HG03064 (cell line): ENCODE measurements at regions not wholly inside any gene's neighbourhood (a gene's known extent, or its start where the extent isn't known, plus 50 kb on each side); places are given as distances from the start of the nearest gene placed in this dataset.
"Not testable (repeated sequence)": the region's sequence is repeated elsewhere in the genome, so short reads cannot be mapped to it uniquely, and the experiment has no call there.

Source experiments
- ATAC-seq: cut with Tn5 transposase; IDR thresholded peaks from one replicate; pipeline ENCODE4 v1.9.1; 2021; ENCODE audit warnings: low read depth; ENCODE audit not compliant: unreplicated experiment

DNA sequence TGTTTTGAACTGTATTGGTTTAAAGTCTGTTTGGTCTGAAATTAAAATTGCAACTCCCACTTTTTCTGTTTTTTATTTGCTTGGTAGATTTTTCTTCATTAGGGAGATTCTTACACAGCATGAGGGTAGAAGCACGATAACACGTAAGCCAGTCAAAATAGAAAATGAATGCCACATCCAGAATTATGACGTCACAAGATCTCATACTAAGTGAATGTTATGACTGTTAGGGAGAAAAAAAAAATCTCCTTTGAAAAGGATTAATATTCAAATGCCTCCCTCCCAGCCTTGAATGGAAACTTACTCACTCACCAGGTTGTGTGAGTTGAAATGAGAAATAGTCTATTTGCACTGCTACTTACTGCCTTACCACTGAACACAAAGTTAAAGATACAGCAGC is 670.8 kb downstream of the TFAP2A start:
- no peak for ATAC-seq

DNA sequence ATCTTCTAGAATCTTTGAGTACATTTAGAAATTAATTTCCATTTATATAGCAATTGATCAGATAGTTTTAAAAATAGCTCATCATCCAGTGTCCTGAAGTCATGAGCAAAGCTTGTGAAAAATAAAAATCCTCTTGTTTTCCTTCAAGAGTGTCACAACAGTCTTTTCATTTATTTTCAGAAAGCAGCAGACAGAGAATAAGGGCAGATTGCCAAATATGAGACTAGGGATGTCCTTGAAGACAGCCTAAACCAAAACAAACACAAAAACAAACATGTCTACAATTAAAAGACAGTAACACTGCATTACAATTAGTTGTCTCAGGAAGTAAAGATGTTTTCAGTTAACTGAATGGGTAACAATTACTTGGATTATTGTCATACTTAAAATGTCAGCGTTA is 682.8 kb downstream of the TFAP2A start:
- ATAC-seq = no peak

DNA sequence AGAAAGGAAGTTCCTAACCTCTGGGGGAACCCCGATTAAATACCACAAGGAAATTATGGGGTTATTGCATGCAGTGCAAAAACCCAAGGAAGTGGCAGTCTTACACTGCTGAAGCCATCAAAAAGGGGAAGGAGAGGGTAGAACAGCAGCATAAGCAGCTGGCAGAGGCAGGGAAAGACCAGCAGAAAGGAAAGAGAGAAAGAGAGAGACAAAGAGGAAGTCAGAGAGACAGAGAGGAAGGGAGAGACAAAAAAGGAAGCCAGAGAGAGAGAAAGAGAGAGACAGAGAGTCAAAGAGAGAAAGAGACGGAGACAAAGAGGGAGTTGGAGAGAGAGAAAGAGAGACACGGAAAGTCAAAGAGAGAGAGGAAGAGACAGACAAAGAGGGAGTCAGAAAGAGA is 689.1 kb downstream of the TFAP2A start:
- ATAC-seq = not testable (repeated sequence)

DNA sequence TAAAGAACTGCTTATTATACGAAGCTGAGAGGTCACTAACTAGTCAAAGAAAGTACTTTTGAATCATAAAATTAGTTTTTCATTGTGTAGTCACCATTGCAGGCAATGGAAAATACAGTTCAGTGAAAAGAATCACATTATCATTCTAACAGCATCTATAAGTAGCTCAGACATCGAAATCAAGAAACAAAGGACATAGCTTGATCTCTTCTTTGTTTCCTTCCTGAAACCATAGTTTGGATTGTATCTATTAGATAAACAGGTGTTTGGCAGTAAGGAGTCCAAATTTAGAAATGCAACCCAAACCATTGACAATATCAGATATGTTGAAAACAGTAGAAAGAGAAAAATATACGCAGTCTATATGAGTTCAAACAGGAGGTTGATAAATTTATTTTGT is 697.3 kb downstream of the TFAP2A start:
- no peak for ATAC-seq

DNA sequence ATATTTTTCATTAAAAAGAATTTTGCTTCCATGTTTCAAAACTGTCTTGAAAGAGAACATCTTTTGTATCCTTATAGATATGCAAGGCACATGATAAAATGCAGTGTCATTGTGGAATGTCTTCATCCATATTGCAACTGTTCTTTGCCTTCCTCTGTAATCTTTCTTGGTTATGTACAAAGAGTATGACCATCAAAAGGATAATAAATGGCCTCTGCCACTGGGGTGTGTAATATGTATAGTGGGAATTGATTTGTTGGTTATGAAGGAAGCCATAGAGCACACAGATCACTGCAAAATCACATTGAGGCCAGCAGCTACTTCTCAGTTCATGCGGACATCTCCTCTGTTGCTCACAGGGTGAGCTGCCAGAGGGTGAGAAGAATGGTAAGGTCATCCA is 703.5 kb downstream of the TFAP2A start:
- no peak for ATAC-seq

DNA sequence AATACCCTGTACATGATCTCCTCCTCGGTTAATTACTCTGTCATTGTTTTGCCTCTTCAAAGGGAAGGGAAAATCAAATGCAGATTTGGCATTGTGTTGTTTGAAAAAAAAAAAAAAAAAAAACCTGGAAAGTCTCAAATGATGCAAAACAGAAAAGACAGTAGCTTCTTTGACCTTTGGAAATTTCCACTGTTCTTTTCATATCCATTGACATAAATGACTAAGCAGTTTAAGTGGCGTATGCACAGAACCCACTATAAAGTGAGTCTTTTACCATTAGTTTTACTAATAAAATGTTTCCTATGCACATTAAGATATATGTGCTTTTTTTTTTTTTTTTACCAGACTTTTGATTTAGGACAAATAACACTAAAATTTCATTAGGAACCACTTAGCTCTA is 704.3 kb downstream of the TFAP2A start:
- no peak for ATAC-seq

DNA sequence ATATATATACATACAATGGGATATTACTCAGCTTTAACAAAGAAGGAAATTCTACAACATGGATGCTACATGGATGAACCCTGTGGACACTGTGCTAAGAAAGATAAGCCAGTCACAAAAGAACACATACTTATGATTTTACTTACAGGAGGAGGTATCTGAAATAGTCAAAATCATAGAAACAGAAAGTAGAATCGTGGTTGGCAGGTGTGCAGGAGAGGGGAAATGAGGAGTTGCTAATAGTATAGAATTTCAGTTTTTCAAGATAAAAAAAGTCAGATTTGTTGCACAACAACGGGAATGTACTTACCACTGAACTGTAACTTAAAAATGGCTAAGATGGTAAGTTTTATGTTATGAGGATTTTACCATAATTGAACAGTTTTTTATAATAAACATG is 706.3 kb downstream of the TFAP2A start:
- ATAC-seq = no peak

DNA sequence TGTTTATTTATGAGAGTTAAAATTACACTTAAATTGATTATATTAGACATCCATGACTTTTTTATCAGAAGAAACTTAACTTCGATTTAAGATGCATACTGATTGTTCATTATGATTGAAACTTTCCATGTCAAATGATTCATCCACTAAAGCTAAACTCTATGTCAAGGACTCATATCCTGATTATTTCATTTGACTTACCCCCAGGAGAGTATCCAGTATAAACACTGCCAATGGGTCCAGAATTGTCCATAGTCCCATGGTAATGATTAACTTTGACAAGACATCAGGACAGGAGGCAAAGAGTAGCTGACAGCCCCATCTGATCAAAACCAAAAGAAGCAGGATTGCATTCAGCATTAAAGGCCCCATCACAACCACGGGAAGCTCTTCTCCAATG is 709.9 kb downstream of the TFAP2A start:
- no peak for ATAC-seq

DNA sequence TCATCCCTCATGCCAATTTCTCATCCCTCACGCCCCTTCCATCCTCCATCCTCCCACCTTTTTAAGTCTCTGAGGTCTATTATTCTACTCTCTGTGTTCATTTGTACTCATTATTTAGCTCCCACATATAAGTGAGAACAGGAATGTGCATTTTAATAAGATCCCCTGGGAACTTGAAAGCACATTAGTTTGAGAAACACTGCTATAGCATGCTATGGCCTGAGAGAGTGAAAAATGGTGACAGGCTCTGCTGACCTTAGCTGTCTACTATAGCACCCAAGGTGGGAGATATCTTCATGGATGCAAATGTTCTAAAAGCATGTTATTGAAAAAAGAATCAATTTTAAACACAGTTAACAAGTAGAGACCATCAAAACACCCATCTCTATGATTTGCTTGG is 712.0 kb downstream of the TFAP2A start:
- no peak for ATAC-seq

DNA sequence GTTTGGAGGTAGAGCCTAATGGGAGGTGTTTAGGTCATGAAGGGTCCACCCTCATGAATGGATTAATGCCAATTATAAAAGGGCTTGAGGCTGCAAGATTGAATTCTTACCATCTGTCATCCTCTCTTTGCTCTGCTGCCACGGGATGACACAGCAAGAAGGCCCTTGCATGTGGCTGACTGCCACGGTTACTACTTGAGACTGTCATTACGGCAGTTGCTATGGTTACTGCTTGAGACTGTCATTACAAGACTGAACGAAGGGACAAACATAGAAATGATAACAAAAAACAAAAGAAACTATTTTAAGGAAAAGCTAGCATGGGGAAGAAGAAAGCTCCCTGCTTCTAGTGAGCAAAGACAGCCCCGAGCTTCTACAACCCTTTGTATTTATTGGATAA is 715.0 kb downstream of the TFAP2A start:
- no peak for ATAC-seq

DNA sequence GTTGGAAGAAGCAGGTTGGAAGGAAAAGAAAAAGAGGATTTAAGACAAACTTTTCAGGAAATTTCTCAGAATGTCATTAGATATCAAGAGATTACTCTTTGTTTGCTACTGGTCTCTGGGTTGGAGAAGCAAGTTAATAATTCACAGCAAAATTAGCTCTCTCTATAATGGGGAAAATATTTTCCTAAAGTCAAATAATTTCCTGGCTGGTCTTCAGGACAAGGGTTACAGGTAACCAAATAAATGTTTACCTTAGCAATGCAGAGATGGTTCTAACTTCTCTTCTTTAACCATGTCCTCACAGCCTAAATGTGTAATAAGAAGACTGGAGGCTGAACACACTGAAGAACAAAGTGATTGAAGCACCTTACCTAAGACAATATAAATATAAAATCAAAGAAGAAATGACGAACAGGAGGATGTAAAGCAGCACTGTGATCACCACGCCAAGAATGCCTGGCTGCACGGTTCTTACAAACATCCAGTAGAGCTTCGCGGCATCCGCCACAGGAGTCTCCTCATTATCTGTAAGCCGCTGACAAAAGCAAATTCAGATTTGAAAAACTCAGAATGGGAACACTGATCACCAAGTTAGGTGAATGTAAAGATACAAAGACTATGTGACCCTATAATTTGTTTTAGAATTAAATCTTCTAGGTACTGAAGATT is 717.5 kb downstream of the TFAP2A start:
- ATAC-seq = no peak

DNA sequence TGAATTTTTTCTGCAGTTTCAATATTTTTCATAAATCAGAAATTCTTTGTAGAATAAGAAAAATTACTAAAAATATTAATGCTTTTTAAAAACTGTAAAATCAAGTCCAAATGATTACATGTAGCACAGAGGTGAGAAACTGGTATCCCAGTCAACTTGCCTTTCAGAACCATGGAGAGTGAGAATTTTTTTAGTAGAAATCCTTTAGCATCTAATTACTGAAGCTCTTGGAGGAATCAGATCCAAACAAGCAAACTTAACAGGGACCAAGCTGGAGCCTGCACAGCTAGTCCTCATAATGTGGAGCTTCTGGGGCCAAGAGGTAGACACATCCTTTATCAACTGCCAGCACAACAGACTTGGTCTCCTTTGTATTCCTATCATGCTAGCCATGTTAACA is 724.5 kb downstream of the TFAP2A start:
- ATAC-seq = no peak

DNA sequence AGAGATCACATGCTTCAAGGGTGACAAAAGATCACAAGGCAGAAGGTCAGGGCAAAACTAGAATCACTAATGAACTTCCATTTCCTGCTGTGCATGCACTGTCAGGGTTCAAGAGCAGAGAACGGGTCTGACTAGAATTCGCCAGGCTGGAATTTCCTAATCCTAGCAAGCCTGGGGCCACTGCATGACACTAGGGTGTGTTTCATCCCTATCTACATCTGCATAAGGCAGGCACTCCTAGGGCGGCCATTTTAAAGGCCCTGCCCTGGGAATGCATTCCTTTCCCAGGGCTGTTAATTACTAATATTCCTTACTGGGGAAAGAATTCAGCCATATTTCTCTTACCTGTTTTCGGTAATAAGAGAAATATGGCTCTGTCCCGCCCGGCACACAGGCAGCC is 734.1 kb downstream of the TFAP2A start:
- not testable (repeated sequence) for ATAC-seq

DNA sequence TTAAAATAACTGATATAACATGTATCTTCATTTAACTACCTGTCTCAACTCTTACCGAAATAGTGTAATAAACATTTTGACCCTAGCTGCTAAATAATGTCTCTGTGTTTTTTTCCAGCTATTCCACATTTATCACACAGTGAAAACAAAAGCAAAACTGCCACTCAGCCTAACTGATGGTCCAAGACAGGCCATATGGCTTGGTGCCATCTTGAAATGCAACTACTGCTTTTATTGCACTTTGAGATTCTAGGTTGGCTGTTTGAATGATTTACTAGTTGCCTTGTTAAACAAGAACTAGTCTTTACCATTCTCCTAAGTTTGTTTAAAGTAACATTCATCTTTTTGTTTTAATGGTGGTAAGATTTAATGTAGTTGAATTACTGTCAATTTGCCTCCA is 739.8 kb downstream of the TFAP2A start:
- ATAC-seq = no peak

DNA sequence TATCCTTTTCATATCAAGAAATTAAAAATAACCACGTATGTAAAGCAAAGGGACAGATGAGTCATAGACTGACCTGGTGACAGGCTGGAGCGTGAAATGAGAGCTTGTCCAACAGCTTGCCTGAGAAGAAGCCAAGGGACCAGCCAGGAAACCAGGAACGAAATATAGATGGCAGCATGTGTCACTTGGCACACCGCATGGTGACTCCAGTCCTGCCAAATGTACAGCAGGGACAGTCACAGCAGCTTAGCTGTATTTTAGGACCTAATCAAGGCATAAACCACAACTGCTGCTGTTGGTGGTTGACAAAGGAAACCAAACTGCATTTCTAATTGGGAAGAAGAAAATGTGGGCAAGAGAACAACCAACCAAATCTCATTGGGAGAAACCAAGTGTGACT is 755.0 kb downstream of the TFAP2A start:
- ATAC-seq = no peak

DNA sequence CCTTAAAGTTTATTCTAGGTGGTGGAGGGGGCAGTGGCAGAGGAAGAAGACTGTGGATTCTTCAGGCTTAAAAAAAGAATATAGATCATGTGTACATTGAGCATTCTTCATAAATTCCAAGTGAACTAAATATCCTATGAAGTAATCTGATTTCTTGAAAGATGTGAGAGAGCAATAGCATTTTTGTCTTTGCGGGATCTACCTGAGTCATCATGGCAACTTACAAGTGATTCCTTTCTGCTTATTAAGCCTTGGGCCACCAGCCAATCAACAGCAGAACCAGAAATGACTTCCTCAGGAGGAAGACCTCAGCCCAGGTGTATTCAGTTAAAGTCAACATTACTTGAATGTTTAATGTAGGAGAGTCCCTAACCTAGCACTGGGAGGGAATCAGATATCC is 756.9 kb downstream of the TFAP2A start:
- ATAC-seq = no peak

DNA sequence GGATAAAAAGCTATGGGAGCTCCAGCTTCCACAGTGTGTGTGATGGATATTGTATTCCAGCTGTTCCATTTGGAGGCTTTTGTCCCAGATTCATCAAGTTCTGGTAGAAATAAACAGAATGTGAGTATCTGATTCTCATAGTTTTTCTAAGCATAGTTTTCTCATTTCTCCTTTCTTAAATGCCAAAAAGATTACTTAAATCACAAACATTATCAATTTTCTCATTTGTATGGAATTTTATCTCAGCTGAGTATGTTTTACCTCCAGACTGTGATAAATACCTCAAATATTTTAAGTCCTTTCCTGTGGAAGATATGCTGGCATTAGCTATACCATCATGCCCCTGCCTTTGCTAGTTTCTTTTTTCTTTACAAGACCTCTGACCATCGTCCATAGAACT is 767.3 kb downstream of the TFAP2A start:
- ATAC-seq = no peak

DNA sequence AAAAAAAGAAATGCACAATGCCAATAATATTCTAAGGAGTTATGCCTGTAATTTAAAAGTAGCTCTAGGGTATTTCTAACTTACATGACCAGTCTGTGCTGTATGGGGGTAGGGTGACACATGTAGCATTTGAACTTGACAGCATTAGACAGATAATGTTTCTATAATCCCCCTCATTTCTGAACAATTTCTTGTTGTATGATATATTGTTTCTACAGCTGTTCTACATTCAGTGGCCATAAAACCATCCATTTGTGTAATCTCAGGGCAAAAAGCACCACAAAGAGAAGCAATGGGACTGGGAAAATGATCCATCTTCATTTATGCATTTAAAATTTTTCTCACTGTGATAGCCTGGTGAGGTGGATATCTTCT is 767.8 kb downstream of the TFAP2A start:
- no peak for ATAC-seq

DNA sequence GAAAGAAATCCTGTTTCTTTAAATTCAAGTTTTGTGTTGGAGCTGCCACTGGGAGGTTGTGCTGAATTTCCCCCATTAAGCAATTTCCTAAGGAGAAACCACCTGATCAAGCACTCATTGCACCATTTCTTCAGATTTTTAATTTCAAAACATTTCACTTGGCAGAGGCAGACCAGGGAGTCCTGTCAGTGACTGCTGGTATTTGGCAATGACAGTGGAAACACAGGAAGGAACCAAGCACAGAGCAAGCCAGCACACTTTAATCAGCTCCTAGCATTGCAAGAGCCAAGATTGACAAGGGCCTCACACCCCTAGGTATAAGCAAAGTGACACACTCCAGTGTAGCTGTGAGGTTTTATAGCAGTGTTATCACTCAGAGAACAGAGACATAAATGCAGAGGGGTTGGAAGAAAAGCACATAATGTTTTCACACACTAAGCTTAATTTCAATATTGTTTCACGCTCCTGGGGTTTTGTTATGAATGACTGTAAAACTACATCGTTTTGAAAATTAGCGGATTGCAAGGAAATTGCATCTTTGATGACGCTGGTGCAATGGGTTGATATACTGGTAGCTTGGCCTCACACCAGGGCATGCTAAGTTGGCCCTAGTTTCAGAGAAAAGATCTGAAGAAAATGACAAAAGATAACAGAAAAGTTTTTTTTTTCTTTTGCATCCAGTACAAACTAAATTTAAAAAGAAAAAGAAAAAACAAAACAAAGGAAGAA is 768.4 kb downstream of the TFAP2A start:
- no peak for ATAC-seq

DNA sequence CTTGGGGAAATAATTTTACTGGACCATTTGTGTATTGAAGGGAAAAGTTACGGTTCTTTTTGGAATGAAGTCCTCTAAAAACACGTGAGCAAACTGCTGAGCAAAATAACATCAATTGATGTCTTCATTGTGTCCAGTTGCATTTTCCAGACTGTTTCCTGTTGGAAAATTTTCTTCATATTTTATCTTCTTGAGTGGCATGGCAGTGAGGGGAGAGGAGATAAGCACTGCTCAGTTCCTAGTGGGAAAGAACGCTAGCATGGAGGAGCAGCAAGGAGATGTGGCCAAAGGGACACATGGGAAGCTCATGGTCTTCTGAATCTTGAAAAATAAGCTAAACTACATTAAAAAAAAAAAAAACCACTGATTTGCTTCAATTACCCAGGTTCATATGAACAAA is 776.0 kb downstream of the TFAP2A start:
- no peak for ATAC-seq

DNA sequence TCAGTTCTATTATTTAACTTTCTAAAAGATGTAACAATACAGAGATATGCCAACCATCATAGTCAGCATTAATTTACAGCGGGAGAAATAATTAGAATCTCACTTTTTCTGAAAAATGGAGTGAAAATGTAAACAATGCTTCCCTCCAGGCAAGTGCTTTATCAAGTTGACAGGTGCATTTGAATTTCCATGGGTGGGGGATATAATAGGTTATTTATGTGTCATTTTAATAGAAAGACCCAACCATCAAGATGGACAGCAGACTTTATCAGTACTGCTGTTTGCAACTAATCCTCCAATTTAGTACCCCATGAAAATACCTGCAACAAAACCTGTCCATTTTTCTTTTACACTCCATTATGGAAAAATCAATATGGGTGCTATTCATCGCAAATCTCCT is 780.1 kb downstream of the TFAP2A start:
- ATAC-seq = no peak

DNA sequence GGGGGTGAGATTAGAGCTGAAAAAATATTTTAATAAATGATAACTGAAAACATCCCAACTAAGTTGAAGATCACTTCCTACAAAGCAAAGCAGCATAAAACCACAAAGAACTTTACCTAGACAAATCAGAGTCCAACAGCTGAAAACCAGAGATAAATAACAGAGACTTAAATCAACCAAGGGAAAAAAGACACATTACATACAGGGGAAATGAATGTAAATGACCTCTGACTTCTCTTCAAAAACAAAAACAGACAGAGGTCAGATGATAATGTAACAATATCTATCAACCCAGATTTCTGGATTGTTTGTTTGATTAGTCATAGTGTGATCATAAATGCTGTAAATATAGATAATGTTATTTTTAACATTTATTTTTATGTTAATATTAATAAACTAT is 782.8 kb downstream of the TFAP2A start:
- ATAC-seq = no peak

DNA sequence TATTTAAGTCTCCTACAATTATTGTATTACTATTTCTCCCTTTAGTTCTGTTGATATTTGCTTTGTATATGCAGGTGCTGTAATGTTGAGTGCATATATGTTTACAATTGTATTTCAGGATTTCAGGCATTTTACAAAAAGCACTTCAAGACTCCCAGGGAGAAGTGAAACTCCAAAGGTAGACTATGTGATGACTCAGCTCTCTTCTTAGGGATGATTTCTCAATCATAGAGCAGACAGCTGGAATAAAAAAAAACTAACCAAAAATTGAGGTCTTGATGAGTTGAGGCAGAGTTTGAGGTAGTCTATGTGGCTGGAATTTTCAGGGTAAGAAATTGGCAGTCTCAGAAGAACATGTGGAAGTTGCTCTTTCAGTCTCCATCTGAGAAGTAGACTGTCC is 786.1 kb downstream of the TFAP2A start:
- ATAC-seq = no peak
